Smooth muscle cell (in vitro differentiated cells): ENCODE measurements at regions not wholly inside any gene's neighbourhood (a gene's known extent, or its start where the extent isn't known, plus 50 kb on each side); places are given as distances from the start of the nearest gene placed in this dataset.
A peak's percentile ranks its signal among the peaks of the same experiment; 100 is the strongest.

Source experiments
- DNase-seq: peaks from one replicate; lab custom pipeline; 2025; ENCODE audit not compliant: unreplicated experiment; lab: John Stamatoyannopoulos, UW
- H2AFZ ChIP-seq: fragments of 200-600 bp; sonication (generic); 2 replicates; pipeline ENCODE4 v1.6.0; 2016; ENCODE audit warnings: antibody characterized with exemption, low read depth, mild to moderate bottlenecking
- H3F3A ChIP-seq: fragments of 200-600 bp; sonication (generic); 2 replicates; pipeline ENCODE4 v1.6.0; 2017; ENCODE audit warnings: antibody characterized with exemption, low read depth
- H3K27ac ChIP-seq: fragments of 200-600 bp; sonication (generic); 2 replicates; pipeline ENCODE4 v1.5.1; 2016; ENCODE audit warnings: low read depth, mild to moderate bottlenecking
- H3K27me3 ChIP-seq: fragments of 200-600 bp; sonication (generic); 2 replicates; pipeline ENCODE4 v1.6.1; 2016; ENCODE audit warnings: low read depth, mild to moderate bottlenecking
- H3K36me3 ChIP-seq: fragments of 200-600 bp; sonication (generic); 2 replicates; pipeline ENCODE4 v1.5.1; 2016; ENCODE audit warnings: low read depth
- H3K4me1 ChIP-seq: fragments of 200-600 bp; sonication (generic); 2 replicates; pipeline ENCODE4 v1.5.1; 2016; ENCODE audit warnings: low read depth
- H3K4me2 ChIP-seq: fragments of 200-600 bp; sonication (generic); 2 replicates; pipeline ENCODE4 v1.6.0; 2016; ENCODE audit warnings: mild to moderate bottlenecking
- H3K4me3 ChIP-seq: fragments of 200-600 bp; sonication (generic); 2 replicates; pipeline ENCODE4 v1.5.1; 2016; ENCODE audit warnings: mild to moderate bottlenecking
- H3K79me2 ChIP-seq: fragments of 200-600 bp; sonication (generic); 2 replicates; pipeline ENCODE4 v1.6.0; 2016; ENCODE audit warnings: low read depth, mild to moderate bottlenecking
- H3K9ac ChIP-seq: fragments of 200-600 bp; sonication (generic); 2 replicates; pipeline ENCODE4 v1.6.0; 2016; ENCODE audit warnings: low read depth
- H3K9me3 ChIP-seq: fragments of 200-600 bp; sonication (generic); replicated peaks from 2 replicates; pipeline ENCODE4 v1.5.1; 2016; ENCODE audit warnings: low read depth
- H4K20me1 ChIP-seq: fragments of 200-600 bp; sonication (generic); 2 replicates; pipeline ENCODE4 v1.6.0; 2016; ENCODE audit warnings: low read depth
- CTCF ChIP-seq: fragments of 200-600 bp; sonication (generic); IDR thresholded peaks from 2 replicates; pipeline ENCODE4 v1.5.1; 2017; ENCODE audit warnings: borderline replicate concordance, mild to moderate bottlenecking, antibody characterized with exemption; ENCODE audit not compliant: insufficient read depth, poor library complexity, severe bottlenecking
- WGBS: methylation state at CpG from one replicate; pipeline ENCODE4 v1.1.7; 2016; ENCODE audit warnings: low lambda C conversion rate; 5-methylcytosine and 5-hydroxymethylcytosine counted together

GRCh38 chr2:5444168-5444567 is 248.0 kb upstream of the SOX11 start:
- Histone ChIP-seq H3K4me3 (no peak overlapping the region), H3K9me3 (no peaks in the 10 kb centered on the region), H3K27ac (no peak overlapping the region), H3F3A (no peaks in the 10 kb centered on the region), H3K36me3 (no peaks in the 10 kb centered on the region), H3K79me2 (no peaks in the 10 kb centered on the region), H3K4me1 (no peaks in the 10 kb centered on the region), H3K27me3 (peaks cover 11% of the 10 kb centered on the region), H3K4me2 (no peak overlapping the region), H3K9ac (no peak overlapping the region), H2AFZ (no peak overlapping the region), H4K20me1 (no peaks in the 10 kb centered on the region)
- no peak for DNase-seq
- no peak for TF ChIP-seq CTCF
- WGBS: 97% methylated on average over 16 of the region's 16 CpGs

GRCh38 chr2:5444854-5445253 is 247.3 kb upstream of the SOX11 start:
- H3F3A ChIP-seq: no peaks in the 10 kb centered on the region
- no peak overlapping the region for H3K4me2 ChIP-seq
- H3K36me3 ChIP-seq: no peaks in the 10 kb centered on the region
- TF ChIP-seq CTCF: no peak
- H3K4me3 ChIP-seq: no peak overlapping the region
- H3K27me3 ChIP-seq: peaks cover 11% of the 10 kb centered on the region
- no peak overlapping the region for H2AFZ ChIP-seq
- H3K79me2 ChIP-seq: no peaks in the 10 kb centered on the region
- H4K20me1 ChIP-seq: no peaks in the 10 kb centered on the region
- WGBS: 95% methylated on average over 4 of the region's 4 CpGs
- H3K4me1 ChIP-seq: no peaks in the 10 kb centered on the region
- H3K9me3 ChIP-seq: no peaks in the 10 kb centered on the region
- DNase-seq: no peak
- H3K9ac ChIP-seq: no peak overlapping the region
- no peak overlapping the region for H3K27ac ChIP-seq

DNA sequence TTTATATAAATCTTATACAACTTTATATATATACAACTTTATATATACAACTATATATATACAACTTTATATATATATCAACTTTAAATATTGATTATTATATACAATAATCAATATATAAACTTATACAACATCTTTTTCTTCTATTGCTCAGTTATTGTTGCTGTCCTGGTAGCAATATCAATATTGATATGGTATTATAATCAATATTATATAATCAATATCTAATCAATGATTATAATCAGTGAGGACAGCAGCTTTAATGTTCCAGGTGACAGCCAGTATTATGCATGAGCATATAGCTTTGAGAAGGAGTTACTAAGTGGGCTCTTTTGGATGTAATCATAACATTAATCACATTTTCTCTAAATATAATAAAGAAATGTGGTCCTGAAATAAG is 242.3 kb upstream of the SOX11 start:
- Histone ChIP-seq H3K27ac (no peak overlapping the region), H2AFZ (no peak overlapping the region), H3F3A (no peaks in the 10 kb centered on the region), H3K4me2 (no peak overlapping the region), H3K4me1 (no peaks in the 10 kb centered on the region), H3K79me2 (no peaks in the 10 kb centered on the region), H3K27me3 (peaks cover 11% of the 10 kb centered on the region), H3K9me3 (no peaks in the 10 kb centered on the region), H4K20me1 (no peaks in the 10 kb centered on the region), H3K9ac (no peak overlapping the region), H3K4me3 (no peak overlapping the region), H3K36me3 (no peaks in the 10 kb centered on the region)
- no peak for TF ChIP-seq CTCF
- DNase-seq: no peak

DNA sequence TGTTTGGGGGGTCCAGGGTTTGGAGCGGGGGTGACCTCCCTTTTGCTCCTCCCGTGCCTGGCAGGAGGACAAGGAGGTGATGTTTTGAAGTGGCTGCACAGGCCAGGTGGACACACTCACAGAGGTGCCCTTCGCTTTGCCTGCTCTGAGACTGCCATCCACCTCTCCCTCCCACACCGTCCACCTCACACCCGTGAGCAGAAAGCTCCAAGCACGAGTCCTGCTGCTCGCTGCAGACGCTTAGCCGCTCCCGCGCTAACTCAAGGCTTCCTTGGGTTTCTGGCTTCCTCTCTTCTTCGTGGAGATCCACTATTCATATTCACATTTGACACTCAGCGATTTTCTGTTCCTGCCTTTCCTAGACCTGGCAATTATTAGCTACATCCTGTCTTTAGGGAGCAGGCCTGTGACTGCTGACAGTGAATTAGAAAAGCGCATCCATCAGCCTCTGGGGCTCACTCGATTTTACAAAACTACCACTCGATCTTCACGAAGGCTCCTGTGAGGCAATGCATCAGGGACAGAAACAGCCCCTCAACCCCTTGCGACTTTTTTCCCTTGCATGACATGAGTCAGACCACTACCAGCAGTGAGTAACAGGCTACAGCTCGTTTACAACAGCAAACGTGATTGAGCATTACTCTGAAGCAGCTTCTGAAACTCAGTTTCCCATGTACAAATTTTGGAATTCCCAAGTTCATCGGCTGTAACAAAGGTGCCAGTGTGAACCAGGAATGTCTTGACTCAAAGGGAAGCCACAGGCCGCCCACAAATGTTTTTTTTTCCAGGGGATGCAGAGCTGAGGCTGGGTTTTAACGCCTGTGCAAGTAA is 238.7 kb upstream of the SOX11 start:
- TF ChIP-seq CTCF: no peak
- WGBS: 50% methylated on average over 23 of the region's 23 CpGs
- H2AFZ ChIP-seq: peak overlapping the region; percentile 38

More for the DNA sequence above, 238.7 kb upstream of the SOX11 start:
- no peaks in the 10 kb centered on the region for H3K79me2 ChIP-seq
- no peak for DNase-seq
- H3F3A ChIP-seq: no peaks in the 10 kb centered on the region
- H3K27me3 ChIP-seq: no peaks in the 10 kb centered on the region
- peak overlapping the region; percentile 33 for H3K4me2 ChIP-seq
- H3K4me3 ChIP-seq: no peak overlapping the region
- no peaks in the 10 kb centered on the region for H3K36me3 ChIP-seq
- no peaks in the 10 kb centered on the region for H4K20me1 ChIP-seq
- no peak overlapping the region for H3K9ac ChIP-seq
- H3K9me3 ChIP-seq: no peaks in the 10 kb centered on the region
- no peak overlapping the region for H3K27ac ChIP-seq
- H3K4me1 ChIP-seq: no peaks in the 10 kb centered on the region
